Ascending aorta (tissue), 2 donors: ENCODE measurements at regions not wholly inside any gene's neighbourhood (a gene's known extent, or its start where the extent isn't known, plus 50 kb on each side); places are given as distances from the start of the nearest gene placed in this dataset.
"Not testable (repeated sequence)": the region's sequence is repeated elsewhere in the genome, so short reads cannot be mapped to it uniquely, and the experiment has no call there.

Experiments
- DNase-seq, 2 donors: peaks; one replicate each; pipeline ENCODE4 v3.0.0-alpha.2; 2019; ENCODE audit warnings: low spot score in 2 of 2
- H3K27ac ChIP-seq, 2 donors: fragments of 200-600 bp; sonication (generic); one replicate each; pipeline ENCODE4 v1.5.1; 2016 to 2017; ENCODE audit warnings: mild to moderate bottlenecking in 1 of 2
- H3K27me3 ChIP-seq: fragments of 200-600 bp; sonication (generic); one replicate; pipeline ENCODE4 v1.5.1; 2017
- H3K36me3 ChIP-seq, 2 donors: fragments of 200-600 bp; sonication (generic); one replicate each; pipeline ENCODE4 v1.5.1; 2016
- H3K4me1 ChIP-seq, 2 donors: fragments of 200-600 bp; sonication (generic); one replicate each; pipeline ENCODE4 v1.5.1; 2016 to 2017; ENCODE audit warnings: mild to moderate bottlenecking in 1 of 2
- H3K4me3 ChIP-seq, 2 donors: fragments of 200-600 bp; sonication (generic); one replicate each; pipeline ENCODE4 v1.5.1; 2016 to 2017; ENCODE audit warnings: mild to moderate bottlenecking in 1 of 2
- H3K9me3 ChIP-seq, 2 donors: fragments of 200-600 bp; sonication (generic); one replicate each; pipeline ENCODE4 v1.5.1; 2016
- CTCF ChIP-seq, 3 experiments: fragments of 200-600 bp in 2 of 3; fragments of 450-650 bp in 1 of 3; sonication (generic) in 2 of 3; IDR thresholded peaks; one replicate each; pipeline ENCODE4 v1.5.1; 2016 to 2019; ENCODE audit warnings: antibody characterized with exemption in 3 of 3, mild to moderate bottlenecking in 1 of 3, moderate library complexity in 1 of 3
- intact Hi-C: fragments of 100-400 bp; cut with DNase I; formaldehyde crosslinking; loops from one replicate; pipeline ENCODE4 v1.15.1; 2023

GRCh38 chr1:72432645-72433267 is 150.4 kb upstream of the NEGR1 start:
- TF ChIP-seq CTCF (IDR thresholded peaks at IDR 0.05): no peak
- Histone ChIP-seq H3K4me3 (no peak overlapping the region), H3K27ac (no peak overlapping the region), H3K9me3 (peaks cover 0 to 8% of the 10 kb centered on the region in 2 donors), H3K4me1 (no peaks in the 10 kb centered on the region), H3K27me3 (no peaks in the 10 kb centered on the region), H3K36me3 (no peaks in the 10 kb centered on the region)
- DNase-seq: no peak
- intact Hi-C loops: no loop called here

- H3K9me3 ChIP-seq: peaks cover 0 to 8% of the 10 kb centered on the region in 2 donors
- no peaks in the 10 kb centered on the region for H3K4me1 ChIP-seq
- no peaks in the 10 kb centered on the region for H3K36me3 ChIP-seq
- TF ChIP-seq CTCF (IDR thresholded peaks at IDR 0.05): no peak
- intact Hi-C loops: no loop called here
- H3K27me3 ChIP-seq: no peaks in the 10 kb centered on the region
- no peak overlapping the region for H3K27ac ChIP-seq
- H3K4me3 ChIP-seq: no peak overlapping the region
- no peak for DNase-seq
These were observed 149.5 kb upstream of the NEGR1 start for GRCh38 chr1:72431810-72432209.

GRCh38 chr1:72428276-72428675 is 145.9 kb upstream of the NEGR1 start:
- H3K27ac ChIP-seq, H3K4me3 ChIP-seq, H3K36me3 ChIP-seq, intact Hi-C loops, H3K27me3 ChIP-seq, DNase-seq, H3K4me1 ChIP-seq, H3K9me3 ChIP-seq: not testable (repeated sequence)

GRCh38 chr1:72419229-72419628 is 136.9 kb upstream of the NEGR1 start:
- Histone ChIP-seq H3K27ac (no peak overlapping the region), H3K4me1 (no peaks in the 10 kb centered on the region), H3K4me3 (no peak overlapping the region), H3K36me3 (no peaks in the 10 kb centered on the region), H3K27me3 (no peaks in the 10 kb centered on the region), H3K9me3 (no peaks in the 10 kb centered on the region)
- TF ChIP-seq CTCF (IDR thresholded peaks at IDR 0.05): no peak
- intact Hi-C loops: no loop called here
- no peak for DNase-seq

- H3K27me3 ChIP-seq: no peaks in the 10 kb centered on the region
- H3K4me3 ChIP-seq: no peak overlapping the region
- H3K4me1 ChIP-seq: no peaks in the 10 kb centered on the region
- DNase-seq: no peak
- intact Hi-C loops: no loop called here
- TF ChIP-seq CTCF (IDR thresholded peaks at IDR 0.05): no peak
- H3K36me3 ChIP-seq: no peaks in the 10 kb centered on the region
- no peak overlapping the region for H3K27ac ChIP-seq
- H3K9me3 ChIP-seq: no peaks in the 10 kb centered on the region
These were observed 129.9 kb upstream of the NEGR1 start for GRCh38 chr1:72412286-72412685.

GRCh38 chr1:72399807-72400206 is 117.5 kb upstream of the NEGR1 start:
- TF ChIP-seq CTCF (IDR thresholded peaks at IDR 0.05): no peak
- intact Hi-C loops: no loop called here

More at GRCh38 chr1:72399807-72400206, 117.5 kb upstream of the NEGR1 start:
- Histone ChIP-seq H3K27me3 (no peaks in the 10 kb centered on the region), H3K9me3 (no peaks in the 10 kb centered on the region), H3K27ac (no peak overlapping the region), H3K4me1 (no peaks in the 10 kb centered on the region), H3K36me3 (no peaks in the 10 kb centered on the region), H3K4me3 (no peak overlapping the region)
- DNase-seq: no peak
